ENCODE measurements at regions not wholly inside any gene's neighbourhood (a gene's known extent, or its start where the extent isn't known, plus 50 kb on each side); places are given as distances from the start of the nearest gene placed in this dataset.

DNA sequence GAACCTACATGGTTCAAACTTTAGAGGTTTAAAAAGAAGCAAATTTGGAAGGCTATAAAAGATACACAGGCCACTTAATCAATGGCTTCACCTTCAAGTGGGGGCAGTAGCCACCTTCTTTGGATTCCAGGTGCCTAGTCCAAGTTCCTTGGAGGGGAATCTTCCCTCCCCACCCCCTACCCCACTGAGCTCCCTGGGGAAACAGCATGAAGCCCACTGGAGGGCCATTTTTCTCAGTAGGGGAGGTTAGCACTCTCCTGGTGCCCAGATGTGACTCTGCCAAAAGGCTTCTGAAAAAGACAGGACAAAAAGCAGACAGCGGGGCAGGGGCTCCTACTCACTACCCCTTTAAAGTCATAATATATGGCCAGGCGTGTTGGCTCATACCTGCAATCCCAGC lies 93.9 kb downstream of the KCTD15 start:
- TF ChIP-seq TARDBP (IDR thresholded peaks at IDR 0.05) (no peak), LEF1 (IDR thresholded peaks at IDR 0.05; ENCODE audit: borderline replicate concordance) (no peak), FOXA1 (IDR thresholded peaks at IDR 0.05) (no peak), ARNT (IDR thresholded peaks at IDR 0.05) (no peak), NFRKB (IDR thresholded peaks at IDR 0.05) (no peak), SP1 (IDR thresholded peaks at IDR 0.05) (no peak), SUZ12 (IDR thresholded peaks at IDR 0.05) (no peak), FOXK2 (IDR thresholded peaks at IDR 0.05) (no peak), FOXM1 (IDR thresholded peaks at IDR 0.05; ENCODE audit: borderline replicate concordance) (no peak)
- POLR2A ChIA-PET = no interaction called here
- DNase-seq (ENCODE audit: extremely low spot score) = no peak
- CTCF ChIA-PET = no interaction called here

DNA sequence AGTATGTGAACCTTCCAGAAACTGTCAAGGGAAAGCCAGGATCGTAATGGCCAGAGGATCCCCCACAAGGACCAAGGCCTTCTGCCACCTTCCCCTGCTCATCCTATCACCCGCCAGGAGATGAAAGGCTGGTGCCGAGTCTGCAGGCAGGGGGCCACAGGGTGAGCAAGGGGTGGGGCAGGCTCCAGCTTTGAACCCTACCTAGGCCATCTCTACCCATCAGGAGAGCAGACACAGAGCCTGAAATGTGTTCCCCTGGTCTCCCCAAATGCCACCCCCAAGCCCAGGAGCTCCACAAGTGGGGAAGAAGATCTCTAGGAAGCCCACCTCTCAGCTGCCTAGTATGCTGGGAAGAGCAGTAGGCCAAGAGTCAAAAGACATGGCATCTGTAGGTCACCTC lies 95.1 kb downstream of the KCTD15 start:
- DNase-seq (ENCODE audit: extremely low spot score) = no peak
- POLR2A ChIA-PET = no interaction called here
- CTCF ChIA-PET = no interaction called here
- TF ChIP-seq ZNF384 (IDR thresholded peaks at IDR 0.05) (no peak), BHLHE40 (IDR thresholded peaks at IDR 0.05; ENCODE audit: borderline replicate concordance) (no peak), FOXA1 (IDR thresholded peaks at IDR 0.05) (no peak), TARDBP (IDR thresholded peaks at IDR 0.05) (no peak), L3MBTL2 (conservative IDR thresholded peaks at IDR 0.05) (no peak), SP1 (IDR thresholded peaks at IDR 0.05) (no peak), NFRKB (IDR thresholded peaks at IDR 0.05) (no peak), FOXM1 (IDR thresholded peaks at IDR 0.05; ENCODE audit: borderline replicate concordance) (no peak), CTBP1 (IDR thresholded peaks at IDR 0.05; ENCODE audit: borderline replicate concordance) (no peak), LEF1 (IDR thresholded peaks at IDR 0.05; ENCODE audit: borderline replicate concordance) (no peak), ARNT (IDR thresholded peaks at IDR 0.05) (no peak), ELF4 (IDR thresholded peaks at IDR 0.05) (no peak), HDGF (IDR thresholded peaks at IDR 0.05; ENCODE audit: borderline replicate concordance) (no peak), FOXK2 (IDR thresholded peaks at IDR 0.05) (no peak), SUZ12 (IDR thresholded peaks at IDR 0.05) (no peak)
- TF ChIP-seq, protein P1, sequence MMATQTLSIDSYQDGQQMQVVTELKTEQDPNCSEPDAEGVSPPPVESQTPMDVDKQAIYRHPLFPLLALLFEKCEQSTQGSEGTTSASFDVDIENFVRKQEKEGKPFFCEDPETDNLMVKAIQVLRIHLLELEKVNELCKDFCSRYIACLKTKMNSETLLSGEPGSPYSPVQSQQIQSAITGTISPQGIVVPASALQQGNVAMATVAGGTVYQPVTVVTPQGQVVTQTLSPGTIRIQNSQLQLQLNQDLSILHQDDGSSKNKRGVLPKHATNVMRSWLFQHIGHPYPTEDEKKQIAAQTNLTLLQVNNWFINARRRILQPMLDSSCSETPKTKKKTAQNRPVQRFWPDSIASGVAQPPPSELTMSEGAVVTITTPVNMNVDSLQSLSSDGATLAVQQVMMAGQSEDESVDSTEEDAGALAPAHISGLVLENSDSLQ (IDR thresholded peaks at IDR 0.05) = no peak

DNA sequence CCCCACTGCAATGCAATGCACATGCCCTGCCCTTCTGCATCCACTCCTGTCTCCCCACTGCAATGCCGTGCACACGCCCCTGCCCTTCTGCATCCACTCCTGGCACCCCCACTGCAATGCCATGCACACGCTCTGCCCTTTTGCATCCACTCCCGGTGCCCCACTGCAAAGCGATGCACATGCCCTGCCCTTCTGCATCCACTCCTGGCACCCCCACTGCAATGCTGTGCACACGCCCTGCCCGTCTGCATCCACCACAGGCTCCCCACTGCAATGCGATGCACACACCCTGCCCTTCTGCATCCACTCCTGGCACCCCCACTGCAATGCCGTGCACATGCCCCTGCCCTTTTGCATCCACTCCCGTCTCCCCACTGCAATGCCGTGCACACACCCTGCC lies 98.1 kb downstream of the KCTD15 start:
- no peak for TF ChIP-seq TARDBP (IDR thresholded peaks at IDR 0.05)
- no peak for TF ChIP-seq ARNT (IDR thresholded peaks at IDR 0.05)
- no peak for TF ChIP-seq FOXK2 (IDR thresholded peaks at IDR 0.05)
- TF ChIP-seq L3MBTL2 (conservative IDR thresholded peaks at IDR 0.05) = no peak
- TF ChIP-seq CTBP1 (IDR thresholded peaks at IDR 0.05; ENCODE audit: borderline replicate concordance) = no peak
- TF ChIP-seq SUZ12 (IDR thresholded peaks at IDR 0.05) = no peak
- TF ChIP-seq HDGF (IDR thresholded peaks at IDR 0.05; ENCODE audit: borderline replicate concordance) = no peak
- TF ChIP-seq SP1 (IDR thresholded peaks at IDR 0.05) = no peak
- no peak for TF ChIP-seq LEF1 (IDR thresholded peaks at IDR 0.05; ENCODE audit: borderline replicate concordance)
- no peak for TF ChIP-seq ELF4 (IDR thresholded peaks at IDR 0.05)
- TF ChIP-seq FOXM1 (IDR thresholded peaks at IDR 0.05; ENCODE audit: borderline replicate concordance) = no peak
- TF ChIP-seq BHLHE40 (IDR thresholded peaks at IDR 0.05; ENCODE audit: borderline replicate concordance) = no peak
- ChIA-PET POLR2A (no interaction called here), CTCF (no interaction called here)
- no peak for DNase-seq (ENCODE audit: extremely low spot score)

DNA sequence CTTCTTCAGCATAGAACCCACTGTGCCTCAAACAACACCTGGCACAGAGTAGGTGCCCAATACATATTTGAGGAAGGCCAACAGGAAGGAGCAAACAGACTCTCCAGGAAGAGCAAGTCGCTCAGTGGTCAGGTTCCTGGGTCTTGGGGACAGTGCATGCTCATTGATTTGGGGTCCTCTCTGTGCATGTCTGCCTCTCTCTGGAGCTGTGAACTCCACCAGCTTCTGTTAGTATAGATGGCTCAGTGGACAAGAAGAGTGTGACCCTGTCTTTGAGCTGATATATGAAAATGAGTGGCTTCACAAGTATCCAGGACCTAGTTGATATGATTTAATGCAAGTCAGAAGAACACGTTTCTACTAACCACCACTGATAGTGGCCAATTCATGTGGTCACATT lies 98.7 kb downstream of the KCTD15 start:
- ChIA-PET POLR2A (no interaction called here), CTCF (no interaction called here)
- no peak for TF ChIP-seq FOXK2 (IDR thresholded peaks at IDR 0.05)
- TF ChIP-seq CTBP1 (IDR thresholded peaks at IDR 0.05; ENCODE audit: borderline replicate concordance) = no peak
- TF ChIP-seq, protein P1 (IDR thresholded peaks at IDR 0.05) = no peak
- no peak for TF ChIP-seq ZNF384 (IDR thresholded peaks at IDR 0.05)
- TF ChIP-seq FOXM1 (IDR thresholded peaks at IDR 0.05; ENCODE audit: borderline replicate concordance) = no peak
- no peak for TF ChIP-seq FOXA1 (IDR thresholded peaks at IDR 0.05)
- TF ChIP-seq BHLHE40 (IDR thresholded peaks at IDR 0.05; ENCODE audit: borderline replicate concordance) = no peak
- TF ChIP-seq HDGF (IDR thresholded peaks at IDR 0.05; ENCODE audit: borderline replicate concordance) = no peak
- TF ChIP-seq SP1 (IDR thresholded peaks at IDR 0.05) = no peak
- TF ChIP-seq ELF4 (IDR thresholded peaks at IDR 0.05) = no peak
- DNase-seq (ENCODE audit: extremely low spot score) = no peak

DNA sequence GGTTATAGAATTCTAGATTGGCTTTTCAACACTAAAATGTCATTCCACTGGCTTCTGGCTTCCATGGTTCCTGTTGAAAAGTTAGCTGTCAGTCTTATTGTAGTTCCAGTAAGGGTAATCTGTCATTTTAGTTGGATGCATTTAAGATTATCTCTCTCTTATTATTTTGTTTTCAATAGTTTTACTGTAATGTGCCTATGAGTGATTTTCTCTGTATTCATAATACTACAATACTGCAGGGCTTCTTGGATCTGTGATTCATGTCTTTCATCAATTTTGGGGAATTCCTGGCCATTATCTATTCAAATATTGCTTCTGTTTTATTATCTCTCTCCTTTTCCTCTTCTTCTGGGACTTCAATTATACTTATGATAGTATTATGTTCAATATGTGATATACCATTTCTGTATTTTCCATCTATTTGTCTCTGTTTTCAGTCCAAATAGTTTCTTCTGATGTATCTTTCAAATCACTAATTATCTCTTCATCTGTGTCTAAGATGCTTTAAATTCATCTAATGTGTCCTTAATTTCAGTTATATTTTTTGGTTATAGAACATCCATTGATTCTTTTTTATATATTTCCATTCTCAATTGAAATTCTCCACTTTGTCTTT lies 101.5 kb downstream of the KCTD15 start:
- CTCF ChIA-PET = no interaction called here
- no peak for DNase-seq (ENCODE audit: extremely low spot score)
- POLR2A ChIA-PET = no interaction called here
- TF ChIP-seq SP1 (IDR thresholded peaks at IDR 0.05) = no peak
- TF ChIP-seq ELF4 (IDR thresholded peaks at IDR 0.05) = no peak
- TF ChIP-seq BHLHE40 (IDR thresholded peaks at IDR 0.05; ENCODE audit: borderline replicate concordance) = no peak
- TF ChIP-seq FOXA1 (IDR thresholded peaks at IDR 0.05) = no peak
- no peak for TF ChIP-seq ARNT (IDR thresholded peaks at IDR 0.05)
- no peak for TF ChIP-seq CTBP1 (IDR thresholded peaks at IDR 0.05; ENCODE audit: borderline replicate concordance)

DNA sequence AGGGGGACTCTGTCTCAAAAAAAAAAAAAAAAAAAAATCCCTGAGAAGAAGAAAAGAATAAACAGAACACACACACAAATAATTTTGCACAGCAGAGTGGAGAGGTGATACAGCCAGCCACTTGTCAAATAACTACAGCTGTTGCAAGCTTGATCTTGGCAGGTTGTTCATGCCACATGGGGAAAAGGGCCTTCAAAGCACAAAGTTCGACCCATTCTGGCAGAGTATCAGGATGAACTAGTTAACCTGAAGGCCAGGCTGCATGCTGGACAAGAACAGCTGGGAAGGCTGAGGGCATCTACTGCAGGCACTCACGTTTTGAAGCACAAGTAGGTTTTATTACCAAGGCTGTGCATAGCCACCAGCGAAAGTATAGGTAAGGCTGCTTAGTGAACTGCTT lies 104.1 kb downstream of the KCTD15 start:
- POLR2A ChIA-PET = no interaction called here
- DNase-seq (ENCODE audit: extremely low spot score) = no peak
- CTCF ChIA-PET = interaction anchor here (0.6 kb wide), 1 partner anchor 15 kb away, joined by 3 read pairs; no protein-coding TSS in a partner anchor
- TF ChIP-seq ELF4 (IDR thresholded peaks at IDR 0.05) (no peak), BHLHE40 (IDR thresholded peaks at IDR 0.05; ENCODE audit: borderline replicate concordance) (no peak), NFRKB (IDR thresholded peaks at IDR 0.05) (no peak), TARDBP (IDR thresholded peaks at IDR 0.05) (no peak), LEF1 (IDR thresholded peaks at IDR 0.05; ENCODE audit: borderline replicate concordance) (no peak), FOXM1 (IDR thresholded peaks at IDR 0.05; ENCODE audit: borderline replicate concordance) (no peak), SP1 (IDR thresholded peaks at IDR 0.05) (no peak), SUZ12 (IDR thresholded peaks at IDR 0.05) (no peak), FOXK2 (IDR thresholded peaks at IDR 0.05) (no peak)
- TF ChIP-seq, protein P1 (IDR thresholded peaks at IDR 0.05) = no peak

Measured in HEK293T (cell line).